ENCODE measurements at regions not wholly inside any gene's neighbourhood (a gene's known extent, or its start where the extent isn't known, plus 50 kb on each side); places are given as distances from the start of the nearest gene placed in this dataset.

- TF ChIP-seq, protein P1, sequence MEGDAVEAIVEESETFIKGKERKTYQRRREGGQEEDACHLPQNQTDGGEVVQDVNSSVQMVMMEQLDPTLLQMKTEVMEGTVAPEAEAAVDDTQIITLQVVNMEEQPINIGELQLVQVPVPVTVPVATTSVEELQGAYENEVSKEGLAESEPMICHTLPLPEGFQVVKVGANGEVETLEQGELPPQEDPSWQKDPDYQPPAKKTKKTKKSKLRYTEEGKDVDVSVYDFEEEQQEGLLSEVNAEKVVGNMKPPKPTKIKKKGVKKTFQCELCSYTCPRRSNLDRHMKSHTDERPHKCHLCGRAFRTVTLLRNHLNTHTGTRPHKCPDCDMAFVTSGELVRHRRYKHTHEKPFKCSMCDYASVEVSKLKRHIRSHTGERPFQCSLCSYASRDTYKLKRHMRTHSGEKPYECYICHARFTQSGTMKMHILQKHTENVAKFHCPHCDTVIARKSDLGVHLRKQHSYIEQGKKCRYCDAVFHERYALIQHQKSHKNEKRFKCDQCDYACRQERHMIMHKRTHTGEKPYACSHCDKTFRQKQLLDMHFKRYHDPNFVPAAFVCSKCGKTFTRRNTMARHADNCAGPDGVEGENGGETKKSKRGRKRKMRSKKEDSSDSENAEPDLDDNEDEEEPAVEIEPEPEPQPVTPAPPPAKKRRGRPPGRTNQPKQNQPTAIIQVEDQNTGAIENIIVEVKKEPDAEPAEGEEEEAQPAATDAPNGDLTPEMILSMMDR (IDR thresholded peaks at IDR 0.05), result no peak
- TF ChIP-seq POLR2AphosphoS5 (IDR thresholded peaks at IDR 0.05) (no peak), POLR2A (IDR thresholded peaks at IDR 0.05) (no peak)
These were observed 579.3 kb upstream of the CDH8 start for GRCh38 chr16:62615526-62615925.

Data from stomach (tissue), 4 donors.